IMR-90 (cell line): ENCODE measurements at regions not wholly inside any gene's neighbourhood (a gene's known extent, or its start where the extent isn't known, plus 50 kb on each side); places are given as distances from the start of the nearest gene placed in this dataset.

Experiments used
- ATAC-seq: fragments of 200-7000 bp; cut with Tn5 transposase; 2 replicates; pipeline ENCODE4 v1.9.1; 2020; ENCODE audit warnings: low read depth, mild to moderate bottlenecking, moderate library complexity
- BruUV-seq: library from RNA; stranded (reverse); fragments of 400-500 nt; replicated peaks from 2 replicates; lab custom pipeline; 2021; lab: Mats Ljungman, UMichigan
- CTCF ChIA-PET: fragments of 300-600 bp; formaldehyde crosslinking; extraction: SDS; loops from one replicate; lab custom pipeline; 2021; ENCODE audit warnings: antibody characterized with exemption; lab: Yijun Ruan, JAX
- POLR2A ChIA-PET: fragments of 300-600 bp; sonication (Branson Sonifier 250); formaldehyde crosslinking; loops from one replicate; lab custom pipeline; 2022; ENCODE audit warnings: antibody characterized with exemption; ENCODE audit not compliant: unreplicated experiment; lab: Charles Lee
- DNase-seq: peaks from one replicate; pipeline ENCODE4 v3.0.0; 2013
- H2AFZ ChIP-seq: replicated peaks from 2 replicates; pipeline ENCODE3; 2013; ENCODE audit warnings: low read length, mild to moderate bottlenecking; ENCODE audit not compliant: poor library complexity
- H2AK5ac ChIP-seq: 2 replicates; pipeline ENCODE4 v1.6.1; 2013; ENCODE audit warnings: low read depth, low read length, inconsistent platforms
- H2AK9ac ChIP-seq: replicated peaks from 2 replicates; pipeline ENCODE3; 2013; ENCODE audit warnings: mild to moderate bottlenecking, low read depth, low read length, moderate library complexity; ENCODE audit not compliant: poor library complexity
- H2BK120ac ChIP-seq: 2 replicates; pipeline ENCODE4 v1.6.1; 2013; ENCODE audit warnings: low read depth, low read length, inconsistent platforms
- H2BK15ac ChIP-seq: 3 replicates; pipeline ENCODE4 v1.6.1; 2013; ENCODE audit warnings: low read depth, low read length, inconsistent platforms
- H2BK20ac ChIP-seq: 2 replicates; pipeline ENCODE4 v1.6.1; 2013; ENCODE audit warnings: low read depth, mild to moderate bottlenecking, inconsistent platforms, low read length, moderate library complexity
- H2BK5ac ChIP-seq: 2 replicates; pipeline ENCODE4 v1.6.1; 2013; ENCODE audit warnings: mild to moderate bottlenecking, low read depth, low read length, inconsistent platforms; ENCODE audit not compliant: poor library complexity, severe bottlenecking
- H3K14ac ChIP-seq: replicated peaks from 2 replicates; pipeline ENCODE4 v1.6.1; 2013; ENCODE audit warnings: low read depth, low read length, inconsistent platforms
- H3K18ac ChIP-seq: 2 replicates; pipeline ENCODE4 v1.6.1; 2013; ENCODE audit warnings: low read depth, low read length, control low read depth
- H3K23ac ChIP-seq: 2 replicates; pipeline ENCODE4 v1.6.1; 2013; ENCODE audit warnings: low read depth, low read length, inconsistent platforms
- H3K27ac ChIP-seq: 2 replicates; pipeline ENCODE4 v1.5.1; 2013; ENCODE audit warnings: mild to moderate bottlenecking, control low read depth, low read length; ENCODE audit not compliant: insufficient read depth
- H3K27me3 ChIP-seq: 2 replicates; pipeline ENCODE4 v1.6.1; 2013; ENCODE audit warnings: low read length; ENCODE audit not compliant: control insufficient read depth, insufficient read depth
- H3K36me3 ChIP-seq: 2 replicates; pipeline ENCODE4 v1.6.1; 2013; ENCODE audit warnings: low read length, mixed read lengths; ENCODE audit not compliant: control insufficient read depth, insufficient read depth
- H3K4ac ChIP-seq: 2 replicates; pipeline ENCODE4 v1.6.1; 2013; ENCODE audit warnings: low read depth, low read length, inconsistent platforms
- H3K4me1 ChIP-seq: 2 replicates; pipeline ENCODE4 v1.6.1; 2013; ENCODE audit warnings: low read length, mixed read lengths; ENCODE audit not compliant: control insufficient read depth, insufficient read depth
- H3K4me2 ChIP-seq: 2 replicates; pipeline ENCODE4 v1.6.1; 2013; ENCODE audit warnings: low read depth, mild to moderate bottlenecking, control low read depth, low read length, moderate library complexity
- H3K4me3 ChIP-seq: 2 replicates; pipeline ENCODE4 v1.5.1; 2013; ENCODE audit warnings: low read depth, mild to moderate bottlenecking, control low read depth, low read length, moderate library complexity; ENCODE audit not compliant: insufficient read depth
- H3K56ac ChIP-seq: 2 replicates; pipeline ENCODE4 v1.6.1; 2013; ENCODE audit warnings: low read length, inconsistent platforms; ENCODE audit not compliant: insufficient read depth; ENCODE audit errors: extremely low read depth
- H3K79me1 ChIP-seq, 2 experiments: 2 replicates each; pipeline ENCODE4 v1.6.1; 2013; ENCODE audit warnings: low read length in 2 of 2, inconsistent platforms in 1 of 2, low read depth in 1 of 2
- H3K9ac ChIP-seq: 2 replicates; pipeline ENCODE4 v1.6.1; 2013; ENCODE audit warnings: low read depth, low read length, control low read depth
- H3K9me1 ChIP-seq: 2 replicates; pipeline ENCODE4 v1.6.1; 2013; ENCODE audit warnings: low read length, inconsistent platforms; ENCODE audit not compliant: insufficient read depth
- H3K9me3 ChIP-seq: 2 replicates; pipeline ENCODE4 v1.6.1; 2013; ENCODE audit warnings: low read length; ENCODE audit not compliant: control insufficient read depth, insufficient read depth
- H4K20me1 ChIP-seq: 2 replicates; pipeline ENCODE4 v1.6.1; 2013; ENCODE audit warnings: low read length, inconsistent platforms; ENCODE audit not compliant: insufficient read depth
- H4K5ac ChIP-seq: 2 replicates; pipeline ENCODE4 v1.6.1; 2013; ENCODE audit warnings: mild to moderate bottlenecking, low read depth, low read length, control low read depth
- H4K8ac ChIP-seq, 2 experiments: 2 replicates each; pipeline ENCODE4 v1.6.1; 2013; ENCODE audit warnings: low read depth in 2 of 2, low read length in 2 of 2, control low read depth in 1 of 2, inconsistent platforms in 1 of 2
- H4K91ac ChIP-seq: 2 replicates; pipeline ENCODE4 v1.6.1; 2013; ENCODE audit warnings: low read depth, low read length, inconsistent platforms; ENCODE audit not compliant: insufficient read depth
- CHD1 ChIP-seq: IDR thresholded peaks from 2 replicates; pipeline ENCODE4 v1.6.1; 2012; ENCODE audit warnings: low read depth, low read length, improper control_type of control experiment
- NFE2L2 ChIP-seq: fragments of 150-350 bp; IDR thresholded peaks from 2 replicates; pipeline ENCODE4 v1.6.1; 2016; ENCODE audit warnings: low read depth, mild to moderate bottlenecking, low read length
- POLR2A ChIP-seq: IDR thresholded peaks from 2 replicates; pipeline ENCODE4 v1.6.1; 2012; ENCODE audit warnings: mild to moderate bottlenecking, low read depth, low read length
- RAD21 ChIP-seq: IDR thresholded peaks from 2 replicates; pipeline ENCODE4 v1.6.1; 2012; ENCODE audit warnings: low read length, improper control_type of control experiment
- SMC3 ChIP-seq: fragments of 150-350 bp; IDR thresholded peaks from 2 replicates; pipeline ENCODE4 v1.6.1; 2016; ENCODE audit warnings: low read depth, mild to moderate bottlenecking, antibody characterized with exemption, low read length, moderate library complexity
- WGBS, 2 experiments: methylation state at CpG; one replicate each; pipeline versions ENCODE4 v1.1.5 to v1.1.7; 2013; ENCODE audit warnings: missing lambda C conversion rate in 2 of 2; ENCODE audit not compliant: insufficient read length in 1 of 2; ENCODE audit errors: extremely low coverage in 2 of 2; 5-methylcytosine and 5-hydroxymethylcytosine counted together
- dilution Hi-C: fragments of 300-500 bp; cut with HindIII; formaldehyde crosslinking; loops from one replicate; pipeline ENCODE4 v1.14.3; 2018; ENCODE audit warnings: low sequenced_read_pairs; ENCODE audit not compliant: unreplicated experiment
- in situ Hi-C: fragments of 300-500 bp; cut with MboI; formaldehyde crosslinking; loops from 3 replicates; pipeline ENCODE4 v1.14.3; 2019; ENCODE audit warnings: low sequenced_read_pairs, inconsistent platforms, mixed read lengths
- intact Hi-C: fragments of 100-400 bp; cut with micrococcal nuclease; formaldehyde crosslinking; loops from 2 replicates; pipeline ENCODE4 v1.10.0; 2022

DNA sequence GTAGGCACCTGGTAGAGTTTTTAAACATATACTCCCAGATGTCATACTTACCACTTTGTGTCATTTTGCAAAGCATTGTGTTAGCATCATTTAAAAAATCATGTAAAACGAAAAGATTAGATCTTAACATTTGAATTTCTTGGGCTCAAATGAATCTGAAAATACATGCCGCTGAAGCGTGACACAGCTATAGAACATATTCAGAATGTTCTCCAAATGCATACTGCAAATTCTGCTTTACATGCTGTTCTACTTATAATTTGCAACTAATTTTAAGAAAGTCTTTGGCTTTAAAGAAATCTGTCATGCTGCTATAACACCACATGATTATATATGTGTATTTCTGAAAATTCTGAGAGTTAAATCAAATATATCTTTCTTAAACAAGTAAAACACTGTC lies 109.2 kb upstream of the CAV2 start:
- Histone ChIP-seq H2BK20ac (no peak overlapping the region), H4K8ac (no peak overlapping the region), H2AFZ (no peak overlapping the region), H4K20me1 (no peaks in the 10 kb centered on the region), H3K4ac (no peak overlapping the region), H2BK5ac (no peak overlapping the region), H4K91ac (no peak overlapping the region), H3K56ac (no peak overlapping the region), H3K23ac (no peak overlapping the region), H2BK120ac (no peak overlapping the region), H2AK9ac (no peak overlapping the region), H3K9ac (no peak overlapping the region), H3K18ac (no peak overlapping the region), H4K5ac (no peak overlapping the region), H2AK5ac (no peak overlapping the region), H3K4me2 (no peak overlapping the region), H3K14ac (no peak overlapping the region), H3K4me1 (peaks cover 5% of the 10 kb centered on the region), H3K27me3 (no peaks in the 10 kb centered on the region), H3K36me3 (no peaks in the 10 kb centered on the region), H3K9me3 (no peaks in the 10 kb centered on the region; the same call in 1 of the 2 replicates), H2BK15ac (no peak overlapping the region), H3K27ac (no peak overlapping the region), H3K79me1 (no peaks in the 10 kb centered on the region), H3K9me1 (peaks cover 3% of the 10 kb centered on the region), H3K4me3 (no peak overlapping the region)
- ChIA-PET CTCF (no interaction called here), POLR2A (no interaction called here)
- no peak for DNase-seq
- in situ Hi-C loops (no loop called here), intact Hi-C loops (no loop called here), dilution Hi-C loops (no loop called here)
- WGBS, 2 experiments: no CpG with 5 or more reads among the region's 3 CpGs
- BruUV-seq: no TSS peak
- ATAC-seq: no peak
- TF ChIP-seq CHD1: no peak
- TF ChIP-seq POLR2A: no peak
- no peak for TF ChIP-seq SMC3
- no peak for TF ChIP-seq NFE2L2
- no peak for TF ChIP-seq RAD21
